ENCODE measurements at regions not wholly inside any gene's neighbourhood (a gene's known extent, or its start where the extent isn't known, plus 50 kb on each side); places are given as distances from the start of the nearest gene placed in this dataset.
"Not testable (repeated sequence)": the region's sequence is repeated elsewhere in the genome, so short reads cannot be mapped to it uniquely, and the experiment has no call there.

- POLR2A ChIA-PET = no interaction called here
- Histone ChIP-seq H3K9me3 (ENCODE audit: control insufficient read depth, insufficient read depth, low read depth, low read length) (no peaks in the 10 kb centered on the region), H3K27me3 (ENCODE audit: control insufficient read depth, insufficient read depth, low read length) (no peaks in the 10 kb centered on the region), H3K4me3 (ENCODE audit: low read depth in 2 of 2, low read length in 2 of 2) (no peak overlapping the region), H3K36me3 (ENCODE audit: control insufficient read depth, insufficient read depth, low read length) (no peaks in the 10 kb centered on the region), H3K27ac (ENCODE audit: low read length) (no peak overlapping the region), H3K4me1 (ENCODE audit: control insufficient read depth, insufficient read depth, low read length) (no peaks in the 10 kb centered on the region)
- intact Hi-C loops (cut with micrococcal nuclease; ENCODE audit: unreplicated experiment) = no loop called here
- BruUV-seq (replicated peaks) = no TSS peak
- ATAC-seq (no peak), DNase-seq (ENCODE audit: low read depth, low spot score) (no peak)
- in situ Hi-C loops (cut with HindIII; ENCODE audit: low pct_unique_long_range_greater_than_20kb, low sequenced_read_pairs) = no loop called here
- TF ChIP-seq POLR2AphosphoS5 (IDR thresholded peaks at IDR 0.05; ENCODE audit: low read depth, low read length) (no peak), REST (IDR thresholded peaks at IDR 0.05; ENCODE audit: insufficient read depth in 1 of 2, low read depth in 2 of 2, low read length in 1 of 2) (no peak), SIN3A (IDR thresholded peaks at IDR 0.05; ENCODE audit: borderline replicate concordance, insufficient read depth, low read depth, low read length) (no peak), CTCF (IDR thresholded peaks at IDR 0.05) (no peak), TCF7L2 (IDR thresholded peaks at IDR 0.05; ENCODE audit: low read depth, low read length) (no peak)
- CTCF ChIA-PET = no interaction called here
These were observed 252.7 kb upstream of the GALNT5 start for GRCh38 chr2:157004789-157005188.

GRCh38 chr2:157015015-157015575, 242.4 kb upstream of the GALNT5 start:
- intact Hi-C loops (cut with micrococcal nuclease; ENCODE audit: unreplicated experiment) (no loop called here), in situ Hi-C loops (cut with HindIII; ENCODE audit: low pct_unique_long_range_greater_than_20kb, low sequenced_read_pairs) (no loop called here)
- Histone ChIP-seq H3K36me3 (ENCODE audit: control insufficient read depth, insufficient read depth, low read length) (no peaks in the 10 kb centered on the region), H3K4me3 (ENCODE audit: low read depth in 2 of 2, low read length in 2 of 2) (no peak overlapping the region), H3K9me3 (ENCODE audit: control insufficient read depth, insufficient read depth, low read depth, low read length) (no peaks in the 10 kb centered on the region; the same call in 1 of the 2 replicates), H3K27me3 (ENCODE audit: control insufficient read depth, insufficient read depth, low read length) (no peaks in the 10 kb centered on the region), H3K27ac (ENCODE audit: low read length) (no peak overlapping the region), H3K4me1 (ENCODE audit: control insufficient read depth, insufficient read depth, low read length) (no peaks in the 10 kb centered on the region)
- no peak for DNase-seq (ENCODE audit: low read depth, low spot score)
- CTCF ChIA-PET = no interaction called here
- no peak for TF ChIP-seq SIN3A (IDR thresholded peaks at IDR 0.05; ENCODE audit: borderline replicate concordance, insufficient read depth, low read depth, low read length)
- no peak for ATAC-seq
- POLR2A ChIA-PET = no interaction called here
- no TSS peak for BruUV-seq (replicated peaks)

GRCh38 chr2:157023264-157023663, 234.2 kb upstream of the GALNT5 start:
- CTCF ChIA-PET = not testable (repeated sequence)

More at GRCh38 chr2:157023264-157023663, 234.2 kb upstream of the GALNT5 start:
- in situ Hi-C loops (cut with HindIII; ENCODE audit: low pct_unique_long_range_greater_than_20kb, low sequenced_read_pairs); H3K4me3 ChIP-seq (ENCODE audit: low read depth in 2 of 2, low read length in 2 of 2); POLR2A ChIA-PET; H3K4me1 ChIP-seq (ENCODE audit: control insufficient read depth, insufficient read depth, low read length); intact Hi-C loops (cut with micrococcal nuclease; ENCODE audit: unreplicated experiment); H3K27me3 ChIP-seq (ENCODE audit: control insufficient read depth, insufficient read depth, low read length); ATAC-seq; BruUV-seq (replicated peaks); H3K27ac ChIP-seq (ENCODE audit: low read length); H3K36me3 ChIP-seq (ENCODE audit: control insufficient read depth, insufficient read depth, low read length); DNase-seq (ENCODE audit: low read depth, low spot score); H3K9me3 ChIP-seq (ENCODE audit: control insufficient read depth, insufficient read depth, low read depth, low read length): not testable (repeated sequence)
